Liver (tissue), 7 donors: ENCODE measurements at regions not wholly inside any gene's neighbourhood (a gene's known extent, or its start where the extent isn't known, plus 50 kb on each side); places are given as distances from the start of the nearest gene placed in this dataset.
"Not testable (repeated sequence)": the region's sequence is repeated elsewhere in the genome, so short reads cannot be mapped to it uniquely, and the experiment has no call there.

ENCODE experiments used
- DNase-seq: peaks from one replicate; pipeline ENCODE4 v3.0.0-alpha.2; 2017; ENCODE audit warnings: low spot score
- H3K27ac ChIP-seq, 2 donors: one replicate each; pipeline ENCODE4 v1.7.0; 2013; ENCODE audit warnings: inconsistent platforms in 2 of 2, low read length in 2 of 2, control low read depth in 1 of 2, low read depth in 1 of 2, mild to moderate bottlenecking in 1 of 2
- H3K27me3 ChIP-seq, 4 donors: one replicate each; pipeline versions ENCODE4 v1.6.1 to v1.7.0; 2013; ENCODE audit warnings: low read length in 3 of 4, inconsistent platforms in 1 of 4, mild to moderate bottlenecking in 1 of 4, moderate library complexity in 1 of 4; ENCODE audit not compliant: control insufficient read depth in 4 of 4, insufficient read depth in 4 of 4
- H3K36me3 ChIP-seq, 4 donors: one replicate each; pipeline versions ENCODE4 v1.6.1 to v1.7.0; 2013; ENCODE audit warnings: low read length in 3 of 4, mild to moderate bottlenecking in 3 of 4, low read depth in 1 of 4, moderate library complexity in 1 of 4; ENCODE audit not compliant: control insufficient read depth in 4 of 4, insufficient read depth in 3 of 4
- H3K4me1 ChIP-seq, 4 donors: one replicate each; pipeline versions ENCODE4 v1.6.1 to v1.7.0; 2013; ENCODE audit warnings: low read length in 3 of 4, mild to moderate bottlenecking in 3 of 4, moderate library complexity in 1 of 4; ENCODE audit not compliant: control insufficient read depth in 4 of 4, insufficient read depth in 4 of 4
- H3K4me3 ChIP-seq, 3 donors: one replicate each; pipeline versions ENCODE4 v1.6.1 to v1.7.0; 2013; ENCODE audit warnings: low read length in 3 of 3, control low read depth in 1 of 3, low read depth in 1 of 3, mild to moderate bottlenecking in 1 of 3
- H3K9ac ChIP-seq, 2 donors: one replicate each; pipeline ENCODE4 v1.7.0; 2013; ENCODE audit warnings: low read length in 2 of 2, mild to moderate bottlenecking in 2 of 2, moderate library complexity in 2 of 2, control low read depth in 1 of 2, low read depth in 1 of 2
- H3K9me3 ChIP-seq, 4 donors: one replicate each; pipeline versions ENCODE4 v1.6.1 to v1.7.0; 2013; ENCODE audit warnings: low read length in 3 of 4; ENCODE audit not compliant: control insufficient read depth in 4 of 4
- EGR1 ChIP-seq, 2 donors: IDR thresholded peaks; 2 replicates each; pipeline ENCODE4 v1.6.1; 2016 to 2018; ENCODE audit warnings: antibody characterized with exemption in 2 of 2, low read depth in 2 of 2
- FOXA1 ChIP-seq: IDR thresholded peaks from 2 replicates; pipeline ENCODE4 v1.6.1; 2016; ENCODE audit warnings: antibody characterized with exemption
- FOXA2 ChIP-seq: IDR thresholded peaks from 2 replicates; pipeline ENCODE4 v1.6.1; 2016; ENCODE audit warnings: antibody characterized with exemption
- GABPA ChIP-seq, 2 donors: IDR thresholded peaks in 1 of 2; conservative IDR thresholded peaks in 1 of 2; 2 replicates each; pipeline ENCODE4 v1.6.1; 2016; ENCODE audit warnings: antibody characterized with exemption in 2 of 2, mild to moderate bottlenecking in 1 of 2, moderate library complexity in 1 of 2
- JUND ChIP-seq, 2 donors: IDR thresholded peaks; 2 replicates each; pipeline ENCODE4 v1.6.1; 2016; ENCODE audit warnings: antibody characterized with exemption in 2 of 2
- MAX ChIP-seq: IDR thresholded peaks from 2 replicates; pipeline ENCODE4 v1.6.1; 2016; ENCODE audit warnings: antibody characterized with exemption
- NR2F2 ChIP-seq: IDR thresholded peaks from 2 replicates; pipeline ENCODE4 v1.6.1; 2016; ENCODE audit warnings: antibody characterized with exemption
- RAD21 ChIP-seq, 2 donors: IDR thresholded peaks; 2 replicates each; pipeline ENCODE4 v1.6.1; 2016; ENCODE audit warnings: antibody characterized with exemption in 2 of 2, mild to moderate bottlenecking in 2 of 2
- RXRA ChIP-seq, 2 donors: IDR thresholded peaks; 2 replicates each; pipeline ENCODE4 v1.6.1; 2017 to 2018; ENCODE audit warnings: antibody characterized with exemption in 2 of 2, mild to moderate bottlenecking in 1 of 2
- SP1 ChIP-seq: IDR thresholded peaks from 2 replicates; pipeline ENCODE4 v1.6.1; 2018; ENCODE audit warnings: antibody characterized with exemption, mild to moderate bottlenecking
- TAF1 ChIP-seq: conservative IDR thresholded peaks from 2 replicates; pipeline ENCODE4 v1.6.1; 2016; ENCODE audit warnings: antibody characterized with exemption, mild to moderate bottlenecking
- YY1 ChIP-seq: IDR thresholded peaks from 2 replicates; pipeline ENCODE4 v1.6.1; 2016; ENCODE audit warnings: antibody characterized with exemption, mild to moderate bottlenecking
- WGBS: extraction: QIAGEN DNeasy Blood & Tissue Kit; methylation state at CpG from one replicate; pipeline ENCODE4 v1.1.7; 2013; 5-methylcytosine and 5-hydroxymethylcytosine counted together
- TF ChIP-seq, protein P1 (sequence below): IDR thresholded peaks from 2 replicates; pipeline ENCODE4 v1.6.1; 2016; ENCODE audit warnings: antibody characterized with exemption
- TF ChIP-seq, protein P2 (sequence below): IDR thresholded peaks from 2 replicates; pipeline ENCODE4 v1.6.1; 2016; ENCODE audit warnings: antibody characterized with exemption
- donor health status: healthy.
- donor health status: healthy.
- donor health status: healthy.
- donor health status: healthy.

DNA sequence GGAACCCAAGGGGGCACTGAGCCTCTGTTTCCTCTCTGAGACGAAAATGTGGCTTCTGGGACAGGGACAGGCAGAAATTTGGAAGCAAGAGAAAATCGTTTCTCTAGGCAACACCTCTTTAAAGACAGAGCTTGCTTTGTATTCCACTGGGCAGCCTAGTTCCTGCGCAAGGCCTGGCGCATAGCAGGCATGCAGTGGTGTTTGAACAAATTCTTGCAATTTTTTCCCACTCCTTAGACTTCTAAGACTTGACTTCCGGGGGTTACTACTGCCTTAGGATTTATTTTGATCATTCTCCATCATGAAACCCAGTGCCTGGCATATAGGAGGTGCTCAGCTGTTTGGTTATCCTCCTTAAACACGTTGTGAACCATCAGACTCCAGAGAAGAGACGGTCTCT, 249.0 kb upstream of the KCNG1 start:
- H3K36me3 ChIP-seq: no peaks in the 10 kb centered on the region
- no peak overlapping the region for H3K27ac ChIP-seq

DNA sequence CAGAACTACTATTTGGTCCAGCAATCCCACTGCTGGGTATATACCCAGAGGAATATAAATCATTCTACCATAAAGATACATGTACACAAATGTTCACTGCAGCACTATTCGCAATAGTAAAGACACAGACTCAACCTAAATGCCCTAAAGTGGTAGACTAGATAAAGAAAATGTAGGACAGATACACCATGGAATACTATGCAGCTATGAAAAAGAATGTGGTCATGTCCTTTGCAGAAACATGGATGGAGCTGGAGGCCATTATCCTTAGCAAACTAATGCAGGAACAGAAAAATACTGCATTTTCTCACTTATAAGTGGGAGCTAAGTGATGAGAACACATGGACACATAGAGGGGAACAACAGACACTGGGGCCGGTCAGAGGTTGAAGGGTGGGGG, 248.4 kb upstream of the KCNG1 start:
- not testable (repeated sequence) for H3K4me1 ChIP-seq, H3K9ac ChIP-seq, H3K4me3 ChIP-seq, H3K36me3 ChIP-seq, H3K27me3 ChIP-seq, H3K9me3 ChIP-seq, H3K27ac ChIP-seq, DNase-seq
- 85% methylated on average over 2 of the region's 2 CpGs for WGBS

More for the DNA sequence above, 249.0 kb upstream of the KCNG1 start:
- H3K27me3 ChIP-seq: peaks cover 0 to 2% (median 1%) of the 10 kb centered on the region in 4 donors
- H3K9ac ChIP-seq: no peak overlapping the region
- no peak for DNase-seq
- no peak for TF ChIP-seq EGR1 (IDR thresholded peaks at IDR 0.05; ENCODE audit: low read depth in 2 of 2)
- no peak for TF ChIP-seq SP1
- no peak for TF ChIP-seq GABPA (IDR thresholded peaks at IDR 0.05 in 1 of 2, conservative IDR thresholded peaks at IDR 0.05 in 1 of 2)
- TF ChIP-seq MAX: no peak
- TF ChIP-seq, protein P1, sequence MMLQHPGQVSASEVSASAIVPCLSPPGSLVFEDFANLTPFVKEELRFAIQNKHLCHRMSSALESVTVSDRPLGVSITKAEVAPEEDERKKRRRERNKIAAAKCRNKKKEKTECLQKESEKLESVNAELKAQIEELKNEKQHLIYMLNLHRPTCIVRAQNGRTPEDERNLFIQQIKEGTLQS: no peak
- TF ChIP-seq FOXA2: no peak
- TF ChIP-seq JUND (IDR thresholded peaks at IDR 0.05): no peak
- no peak for TF ChIP-seq YY1
- TF ChIP-seq RAD21 (IDR thresholded peaks at IDR 0.05): no peak
- no peak for TF ChIP-seq RXRA (IDR thresholded peaks at IDR 0.05)
- TF ChIP-seq, protein P2, sequence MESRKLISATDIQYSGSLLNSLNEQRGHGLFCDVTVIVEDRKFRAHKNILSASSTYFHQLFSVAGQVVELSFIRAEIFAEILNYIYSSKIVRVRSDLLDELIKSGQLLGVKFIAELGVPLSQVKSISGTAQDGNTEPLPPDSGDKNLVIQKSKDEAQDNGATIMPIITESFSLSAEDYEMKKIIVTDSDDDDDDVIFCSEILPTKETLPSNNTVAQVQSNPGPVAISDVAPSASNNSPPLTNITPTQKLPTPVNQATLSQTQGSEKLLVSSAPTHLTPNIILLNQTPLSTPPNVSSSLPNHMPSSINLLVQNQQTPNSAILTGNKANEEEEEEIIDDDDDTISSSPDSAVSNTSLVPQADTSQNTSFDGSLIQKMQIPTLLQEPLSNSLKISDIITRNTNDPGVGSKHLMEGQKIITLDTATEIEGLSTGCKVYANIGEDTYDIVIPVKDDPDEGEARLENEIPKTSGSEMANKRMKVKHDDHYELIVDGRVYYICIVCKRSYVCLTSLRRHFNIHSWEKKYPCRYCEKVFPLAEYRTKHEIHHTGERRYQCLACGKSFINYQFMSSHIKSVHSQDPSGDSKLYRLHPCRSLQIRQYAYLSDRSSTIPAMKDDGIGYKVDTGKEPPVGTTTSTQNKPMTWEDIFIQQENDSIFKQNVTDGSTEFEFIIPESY: no peak
- no peak for TF ChIP-seq TAF1
- no peak for TF ChIP-seq NR2F2
- peaks cover 0 to 5% (median 2%) of the 10 kb centered on the region in 4 donors for H3K9me3 ChIP-seq
- H3K4me3 ChIP-seq: no peak overlapping the region
- 79% methylated on average over 7 of the region's 7 CpGs for WGBS
- H3K4me1 ChIP-seq: no peaks in the 10 kb centered on the region

DNA sequence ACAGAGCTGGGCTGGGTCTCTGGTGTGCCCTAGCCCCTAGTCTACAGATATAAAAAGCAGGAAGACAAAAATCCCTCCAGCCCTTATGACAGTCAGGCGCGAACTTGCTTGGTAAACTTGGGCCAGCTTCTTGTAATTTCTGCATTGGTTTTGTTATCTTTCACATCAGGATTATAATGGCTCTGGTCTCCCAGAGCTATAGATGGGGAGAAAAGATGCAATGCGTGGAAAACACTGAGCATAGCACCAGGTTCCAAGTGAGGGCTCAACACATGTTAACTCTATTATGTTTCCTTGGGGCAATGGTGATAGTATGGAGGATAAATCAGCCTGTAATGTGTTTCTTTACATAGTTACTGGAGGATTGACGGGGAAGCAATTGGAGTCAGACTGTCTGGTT, 246.8 kb upstream of the KCNG1 start:
- H3K27ac ChIP-seq: no peak overlapping the region
- WGBS: 87% methylated on average over 4 of the region's 4 CpGs
- no peak overlapping the region for H3K4me3 ChIP-seq
- peaks cover 0 to 3% (median 0%) of the 10 kb centered on the region in 4 donors for H3K27me3 ChIP-seq
- no peak for DNase-seq
- H3K36me3 ChIP-seq: no peaks in the 10 kb centered on the region
- no peaks in the 10 kb centered on the region for H3K4me1 ChIP-seq
- H3K9ac ChIP-seq: no peak overlapping the region
- H3K9me3 ChIP-seq: peaks cover 0 to 5% (median 4%) of the 10 kb centered on the region in 4 donors
- TF ChIP-seq FOXA1 (no peak), JUND (IDR thresholded peaks at IDR 0.05) (no peak), SP1 (no peak), RXRA (IDR thresholded peaks at IDR 0.05) (no peak)
- TF ChIP-seq, protein P1: no peak
